ENCODE measurements at regions not wholly inside any gene's neighbourhood (a gene's known extent, or its start where the extent isn't known, plus 50 kb on each side); places are given as distances from the start of the nearest gene placed in this dataset.
"Not testable (repeated sequence)": the region's sequence is repeated elsewhere in the genome, so short reads cannot be mapped to it uniquely, and the experiment has no call there.

DNA sequence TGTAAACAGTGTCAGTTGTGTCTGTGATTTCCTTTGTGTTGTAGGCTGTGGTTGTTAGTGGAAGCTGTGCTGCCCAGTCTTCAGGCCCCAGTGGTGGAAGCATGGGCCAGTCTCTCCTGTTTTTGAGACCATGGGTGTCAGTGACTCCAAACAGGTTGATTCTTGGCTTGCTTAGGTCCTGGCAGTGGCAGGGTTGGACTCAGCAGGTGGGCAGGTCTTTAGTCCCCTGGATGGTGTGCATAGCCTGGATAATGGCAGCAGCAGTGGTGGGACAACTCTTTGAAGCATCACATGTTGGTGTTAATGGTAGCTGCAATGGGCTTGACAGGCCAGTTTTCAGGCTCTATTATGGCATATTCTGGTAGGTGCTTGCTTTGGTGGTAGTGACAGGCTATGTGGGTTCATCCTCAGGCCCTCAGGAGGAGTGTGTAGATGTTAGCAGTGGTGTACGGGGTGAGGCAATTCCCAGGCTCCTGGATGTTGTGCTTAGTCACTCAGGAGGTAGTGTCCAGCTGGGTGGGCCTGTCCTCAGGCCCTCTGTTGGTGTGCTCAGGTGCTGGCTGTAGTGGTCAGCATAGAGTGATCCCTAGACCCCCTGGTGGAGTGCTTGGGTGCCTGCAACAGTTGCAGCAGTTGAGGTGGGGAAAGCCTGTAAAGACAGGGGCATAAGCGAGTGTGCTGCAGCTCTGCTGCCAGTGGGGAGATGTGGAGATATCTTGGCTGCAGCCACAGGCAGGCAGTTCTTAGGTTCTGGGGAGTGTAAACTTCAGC is 596.7 kb downstream of the PDCD6IP start:
- no peak for DNase-seq

DNA sequence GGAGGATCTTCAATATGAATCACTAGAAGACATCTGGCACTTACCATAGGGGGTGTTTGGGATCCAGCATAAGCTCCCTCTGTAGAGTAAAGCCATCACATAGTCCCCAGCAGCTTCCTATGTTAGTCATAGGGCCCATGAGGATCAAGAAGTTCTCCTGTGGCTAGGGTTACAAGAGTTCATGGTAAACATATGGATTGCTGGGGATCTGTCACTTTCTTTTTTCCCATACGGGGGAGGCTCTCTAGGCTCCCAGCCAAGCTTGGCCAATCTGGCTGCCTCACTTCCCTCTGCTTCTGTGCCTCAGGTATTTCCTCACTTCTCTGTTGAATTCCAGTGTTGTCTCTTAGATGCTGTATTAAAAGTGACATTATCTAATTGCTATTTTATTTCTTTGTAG is 597.9 kb downstream of the PDCD6IP start:
- no peak for DNase-seq

DNA sequence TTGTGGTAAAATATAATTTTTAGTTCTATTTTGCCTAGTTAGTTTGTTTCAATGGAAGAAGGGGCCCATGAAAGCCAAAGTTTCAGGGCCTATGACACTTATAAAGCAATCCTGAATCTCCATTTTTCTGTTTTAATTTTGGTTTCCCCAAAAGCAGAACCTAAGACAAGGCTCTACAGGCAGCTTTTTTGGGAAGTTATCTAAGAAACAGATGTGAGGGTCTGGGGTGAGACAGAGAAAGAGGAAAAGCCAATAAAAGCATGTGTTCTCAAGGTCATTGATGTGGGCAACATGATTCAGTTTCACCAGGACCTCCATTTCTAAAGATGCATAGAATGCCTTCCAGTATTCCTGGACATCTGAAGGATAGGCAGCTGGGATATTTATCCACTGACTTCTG is 598.5 kb downstream of the PDCD6IP start:
- no peak for DNase-seq

DNA sequence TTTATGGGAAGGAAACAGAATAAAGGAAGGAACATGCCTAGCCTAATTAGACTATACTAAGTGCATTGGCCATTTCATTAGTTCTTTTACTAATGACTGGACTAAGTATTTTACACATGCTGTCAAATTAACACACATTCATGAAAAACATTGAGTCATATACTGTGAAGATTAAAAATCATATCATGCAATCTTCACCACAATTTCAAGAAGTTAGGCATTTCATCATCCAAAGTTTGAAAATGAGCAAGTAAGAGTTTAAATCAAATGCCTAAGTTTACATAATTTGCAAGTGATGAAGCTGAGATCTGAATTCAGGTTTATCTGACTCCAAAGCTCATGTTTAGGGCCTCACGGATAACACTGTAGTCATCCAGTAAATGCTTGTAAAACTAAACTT is 601.0 kb downstream of the PDCD6IP start:
- DNase-seq = no peak

DNA sequence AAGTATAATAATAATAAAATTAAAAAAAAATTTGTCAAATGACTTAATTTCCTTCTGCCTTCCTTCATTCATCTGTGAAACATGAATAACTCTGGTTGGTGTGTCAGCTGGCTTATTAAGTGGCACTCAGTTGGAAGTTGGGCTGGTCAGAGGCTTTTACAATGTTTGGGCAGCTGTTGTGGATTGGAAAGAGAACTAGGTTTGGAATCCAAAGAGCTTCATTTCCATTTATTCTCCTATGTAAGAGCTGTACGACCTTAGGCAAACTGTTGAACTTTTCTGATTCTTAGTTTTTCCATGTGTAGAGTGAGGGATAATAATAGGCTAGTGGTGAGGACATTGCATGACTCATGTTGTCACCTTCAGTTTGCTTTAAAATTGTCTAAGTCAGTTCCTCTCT is 606.7 kb downstream of the PDCD6IP start:
- DNase-seq = no peak

DNA sequence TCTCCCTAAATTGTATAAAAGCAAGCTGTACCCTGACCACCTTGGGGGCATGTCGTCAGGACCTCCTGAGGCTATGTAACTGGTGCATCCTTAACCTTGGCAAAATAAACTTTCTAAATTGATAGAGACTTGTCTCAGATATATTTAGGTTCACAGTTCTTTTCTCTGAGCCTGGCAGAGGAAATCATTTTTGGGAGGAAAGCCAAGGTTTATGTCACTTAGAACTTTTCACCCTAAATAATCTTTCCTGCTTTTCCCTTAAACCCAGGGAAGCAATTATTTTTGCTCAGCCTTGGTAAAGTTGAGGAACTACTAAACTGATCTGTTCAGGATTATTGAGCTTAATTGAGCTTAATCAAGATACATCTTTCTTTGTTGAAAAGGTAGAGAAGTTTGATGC is 608.9 kb downstream of the PDCD6IP start:
- DNase-seq = no peak

DNA sequence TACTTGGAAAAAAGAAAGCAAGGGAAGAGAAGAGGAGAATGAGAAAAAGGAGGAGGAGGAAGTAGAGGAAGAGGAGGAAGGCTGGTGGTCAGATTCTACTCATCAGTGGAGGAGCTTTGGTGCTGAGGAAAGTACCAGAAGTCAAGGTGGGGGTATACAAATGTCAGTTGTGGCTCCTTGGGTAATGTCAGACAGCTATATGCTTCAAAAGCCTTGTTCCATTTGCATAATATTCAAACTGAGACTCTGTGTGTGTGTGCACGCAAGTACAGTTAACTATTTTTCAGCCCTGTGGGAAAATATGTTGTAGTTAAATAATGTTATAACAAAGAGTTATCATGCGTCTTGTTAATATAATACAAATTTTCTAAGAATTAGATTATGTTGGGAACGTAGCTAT is 609.7 kb downstream of the PDCD6IP start:
- no peak for DNase-seq

DNA sequence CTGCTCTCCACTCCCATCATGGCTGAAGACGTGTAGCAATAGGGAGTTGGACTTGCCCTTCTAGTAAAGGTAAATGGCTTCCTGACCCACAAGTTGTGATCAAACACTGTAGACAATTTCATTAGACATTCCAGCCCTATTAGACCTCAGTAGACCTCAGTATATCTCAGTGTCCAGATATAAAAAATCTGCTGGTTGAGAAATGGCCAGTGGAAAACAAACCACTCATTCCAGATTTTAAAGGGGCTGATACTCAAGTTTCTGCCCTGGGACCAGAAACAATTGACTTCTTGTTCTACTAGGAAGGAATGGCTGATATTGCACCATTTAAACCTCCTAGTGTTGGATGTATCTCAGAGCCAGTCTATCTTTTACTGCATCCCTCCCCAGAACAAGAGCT is 613.2 kb downstream of the PDCD6IP start:
- DNase-seq = no peak

DNA sequence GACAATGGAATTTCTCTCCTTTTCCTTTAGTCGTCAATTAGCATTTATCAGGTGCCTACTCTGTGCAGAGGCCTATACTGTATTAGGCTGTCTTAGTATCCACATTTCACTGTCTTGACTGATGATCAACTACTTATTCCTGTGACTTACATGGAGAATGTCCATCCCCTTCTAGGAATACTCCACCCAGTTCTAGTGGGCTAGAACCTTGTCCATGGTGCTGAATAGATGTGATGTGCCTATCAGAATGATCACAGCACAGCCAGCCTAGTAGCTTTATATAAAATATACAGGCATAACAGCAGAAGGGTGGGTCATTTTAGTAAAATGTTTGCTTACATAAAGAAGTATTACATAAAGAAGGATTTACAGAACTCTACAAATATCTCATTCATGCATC is 621.4 kb downstream of the PDCD6IP start:
- DNase-seq = no peak

DNA sequence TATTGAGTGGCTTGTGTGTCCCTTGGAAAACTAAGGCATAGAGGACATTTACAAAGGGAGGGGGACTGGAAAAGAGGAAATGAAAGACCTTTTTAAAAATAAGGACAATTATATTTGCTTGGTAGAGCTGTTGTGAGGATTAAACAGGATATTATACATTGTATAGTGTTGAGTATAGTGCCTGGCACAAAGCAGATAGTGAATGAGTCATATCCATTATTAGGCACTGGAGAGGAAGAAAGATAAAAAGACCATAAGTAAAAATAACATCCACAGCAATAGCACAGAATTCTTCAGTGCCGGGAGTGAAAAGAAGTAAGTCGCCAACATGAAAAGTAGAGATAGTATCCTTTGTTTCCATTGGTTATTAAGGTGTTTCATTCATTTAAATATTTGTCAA is 623.3 kb downstream of the PDCD6IP start:
- DNase-seq = no peak

DNA sequence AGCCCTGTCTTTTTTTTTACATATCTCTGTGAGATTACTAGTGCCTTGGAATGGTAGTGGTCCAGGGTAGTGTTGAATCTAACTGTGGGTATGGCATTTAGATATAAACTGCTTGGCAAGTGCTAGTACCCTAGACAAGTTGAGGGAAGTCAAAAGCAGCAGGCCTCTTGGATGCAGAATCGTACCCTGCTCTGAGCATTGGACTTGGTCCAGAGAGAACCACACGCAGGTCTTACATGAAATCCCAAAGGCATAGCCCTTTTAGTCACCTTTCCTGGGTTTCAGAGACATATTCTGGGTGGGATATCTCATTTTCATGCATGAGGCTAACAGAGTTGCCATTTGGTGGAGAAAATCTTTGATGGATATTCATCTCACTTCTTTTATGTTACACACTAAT is 641.4 kb downstream of the PDCD6IP start:
- DNase-seq = no peak

DNA sequence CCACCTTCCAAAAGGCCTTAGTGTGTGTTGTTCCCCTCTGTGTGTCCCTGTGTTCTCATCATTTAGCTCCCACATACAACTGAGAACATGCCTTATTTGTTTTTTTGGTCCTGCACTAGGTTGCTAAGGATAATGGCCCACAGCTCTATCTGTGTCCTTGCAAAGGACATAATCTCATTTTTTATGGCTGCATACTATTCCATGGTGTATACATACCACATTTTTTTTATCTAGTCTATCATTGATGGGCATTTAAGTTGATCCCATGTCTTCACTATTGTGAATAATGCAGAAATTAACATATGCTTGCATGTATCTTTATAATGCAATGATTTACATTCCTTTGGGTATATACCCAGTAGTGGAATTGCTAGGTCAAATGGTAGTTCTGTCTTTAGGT is 645.7 kb downstream of the PDCD6IP start:
- DNase-seq = no peak

DNA sequence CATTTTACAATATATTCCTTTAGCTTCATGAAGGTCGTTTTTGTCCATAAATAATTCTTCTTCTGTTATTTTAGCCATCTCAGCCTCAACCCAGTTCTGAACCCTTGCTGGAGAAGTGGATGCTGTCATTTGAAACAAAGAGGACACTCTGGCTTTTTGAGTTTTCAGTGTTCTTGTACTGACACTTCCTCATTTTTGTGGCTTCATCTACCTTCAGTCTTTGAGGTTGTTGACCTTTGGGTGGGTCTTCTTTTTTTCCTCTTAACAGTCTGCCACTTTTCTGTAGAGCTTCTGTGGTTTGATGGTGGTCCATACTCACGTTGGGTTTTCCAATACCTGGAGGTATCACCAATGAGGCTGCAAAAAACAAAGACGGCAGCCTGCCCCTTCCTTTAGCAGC is 650.9 kb downstream of the PDCD6IP start:
- no peak for DNase-seq

DNA sequence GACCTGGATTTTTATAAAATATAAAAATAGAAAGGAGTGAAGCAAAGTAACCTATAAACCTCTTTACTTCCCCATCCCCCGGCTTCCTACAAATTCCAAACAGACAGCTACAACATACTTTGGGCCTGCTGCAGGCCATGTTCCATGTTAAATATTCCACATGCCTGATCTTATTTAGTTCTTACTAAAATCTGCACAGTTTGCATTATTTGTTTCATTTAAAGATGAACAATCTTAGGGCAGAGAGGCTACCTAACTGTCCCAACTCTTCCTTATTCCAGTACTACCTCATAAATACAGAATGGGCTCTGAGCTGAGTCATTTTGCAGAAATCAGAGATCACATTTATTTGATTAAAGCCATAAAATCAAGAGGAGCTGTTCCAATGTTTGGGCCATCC is 665.0 kb downstream of the PDCD6IP start:
- DNase-seq = no peak

DNA sequence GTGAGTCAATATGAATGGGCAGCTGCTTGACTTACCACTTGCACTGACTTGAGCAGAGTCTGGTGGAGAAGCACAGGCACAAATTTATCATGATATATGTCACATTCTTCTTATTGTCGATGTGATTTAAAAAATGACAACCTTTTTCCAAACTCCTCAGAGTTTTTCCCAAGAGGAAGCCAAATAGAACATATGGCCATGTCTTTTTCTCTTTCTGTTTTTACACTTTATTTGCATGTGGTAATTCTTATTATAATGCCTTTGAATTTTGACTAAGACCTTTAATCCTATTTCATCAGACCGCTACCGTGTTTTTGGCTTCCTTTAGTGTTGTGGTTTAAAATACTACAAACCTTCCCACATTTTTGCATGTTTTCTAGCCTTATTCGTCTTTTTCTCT is 666.2 kb downstream of the PDCD6IP start:
- no peak for DNase-seq

DNA sequence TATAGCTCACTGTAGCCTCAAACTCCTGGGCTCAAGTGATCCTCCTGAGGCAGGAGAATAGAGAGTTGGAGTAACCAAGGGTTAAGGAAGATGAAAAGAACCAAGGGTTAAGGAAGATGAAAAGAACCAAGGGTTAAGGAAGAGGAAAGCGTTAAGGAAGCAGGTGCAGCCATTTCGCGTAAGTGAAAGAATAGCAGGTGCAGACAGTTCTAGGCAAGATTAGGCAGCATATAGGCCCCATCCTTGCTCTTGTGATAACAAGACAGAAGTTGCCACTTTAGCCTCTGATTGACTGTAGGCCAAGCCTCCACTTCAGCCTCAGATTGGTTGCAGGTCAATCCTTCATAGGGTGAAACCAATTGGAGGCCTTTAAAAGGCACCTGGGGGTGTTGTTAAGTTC is 677.4 kb downstream of the PDCD6IP start:
- DNase-seq = no peak

DNA sequence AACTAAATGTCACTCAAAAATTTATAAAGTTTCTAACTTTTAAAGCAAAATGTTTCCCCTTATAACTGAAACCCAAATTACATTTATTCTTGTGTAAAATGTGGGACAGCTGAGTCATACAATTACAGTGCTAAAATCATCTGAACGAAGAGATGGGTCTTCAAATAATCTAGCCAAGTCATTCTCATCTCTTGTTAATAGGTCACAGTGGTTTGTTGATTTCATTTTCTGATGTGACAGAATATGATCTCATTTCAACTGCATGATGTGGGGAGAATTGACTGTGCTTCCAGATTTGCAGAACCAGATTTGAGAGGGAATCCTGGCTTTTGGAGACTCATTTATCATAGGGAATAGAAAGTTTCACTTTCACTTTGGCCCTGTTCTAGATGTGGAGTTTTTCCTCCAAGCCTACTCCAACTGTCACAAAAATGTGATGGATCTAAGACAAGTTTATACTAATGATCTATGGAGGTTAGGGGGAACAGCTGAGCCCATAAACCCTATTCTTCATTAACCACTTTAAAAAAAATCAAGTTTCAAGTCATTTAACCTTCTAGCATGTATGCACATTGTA is 685.0 kb downstream of the PDCD6IP start:
- no peak for DNase-seq

DNA sequence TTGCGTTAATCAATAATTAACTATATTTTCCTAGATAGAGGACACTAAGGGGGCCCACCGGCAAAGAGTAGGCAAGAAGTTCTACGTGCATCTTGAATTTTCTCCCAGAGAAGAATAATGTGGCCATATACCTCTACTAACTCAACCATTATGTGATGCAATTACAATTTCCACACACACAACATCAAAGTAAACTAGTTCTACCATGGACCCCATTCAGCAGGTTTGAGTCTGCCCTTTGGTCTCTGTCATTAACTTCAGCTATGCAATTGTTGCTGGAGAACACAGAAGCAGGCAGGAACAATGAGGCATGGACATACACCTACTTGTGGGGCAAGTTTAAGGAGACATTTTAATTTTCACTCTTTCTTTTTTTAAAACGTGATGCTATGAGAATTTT is 705.9 kb downstream of the PDCD6IP start:
- no peak for DNase-seq

DNA sequence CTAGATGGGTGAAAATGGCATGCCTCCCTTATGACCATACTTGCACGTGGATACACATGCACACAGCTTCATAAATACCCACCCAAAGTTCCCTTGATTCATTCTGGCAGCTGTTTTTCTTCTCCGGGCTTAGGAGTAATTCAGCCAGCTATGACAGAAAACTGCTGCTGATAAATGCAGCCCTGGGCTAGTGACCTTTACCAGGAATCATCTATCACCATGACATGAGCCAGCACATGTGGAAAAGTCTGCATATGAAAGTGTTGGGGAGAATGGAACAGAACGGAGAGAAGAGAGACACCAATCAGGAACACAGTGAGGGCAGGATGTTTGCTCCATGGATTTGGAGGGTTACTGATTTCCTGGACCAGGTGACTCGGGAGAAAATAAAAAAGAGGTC is 706.3 kb downstream of the PDCD6IP start:
- DNase-seq = no peak

DNA sequence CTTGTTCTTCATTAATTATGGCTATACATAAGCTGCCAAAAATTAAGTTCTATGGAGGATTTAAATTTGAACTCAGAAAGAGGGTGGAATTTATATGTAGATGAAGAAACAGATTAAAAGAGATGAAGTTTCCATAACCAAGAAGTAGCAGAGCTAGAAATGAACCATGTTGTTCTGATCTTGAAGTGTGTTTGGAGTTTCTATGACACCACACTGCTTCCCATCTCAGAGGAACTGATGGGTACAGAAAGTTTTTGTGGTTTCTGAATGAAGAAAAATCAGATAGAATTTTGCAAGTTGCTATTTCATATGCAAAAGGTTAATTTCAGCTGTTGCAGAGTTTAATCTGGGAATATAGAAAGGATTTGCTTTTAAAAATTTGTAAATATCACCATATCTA is 710.3 kb downstream of the PDCD6IP start:
- DNase-seq = no peak

DNA sequence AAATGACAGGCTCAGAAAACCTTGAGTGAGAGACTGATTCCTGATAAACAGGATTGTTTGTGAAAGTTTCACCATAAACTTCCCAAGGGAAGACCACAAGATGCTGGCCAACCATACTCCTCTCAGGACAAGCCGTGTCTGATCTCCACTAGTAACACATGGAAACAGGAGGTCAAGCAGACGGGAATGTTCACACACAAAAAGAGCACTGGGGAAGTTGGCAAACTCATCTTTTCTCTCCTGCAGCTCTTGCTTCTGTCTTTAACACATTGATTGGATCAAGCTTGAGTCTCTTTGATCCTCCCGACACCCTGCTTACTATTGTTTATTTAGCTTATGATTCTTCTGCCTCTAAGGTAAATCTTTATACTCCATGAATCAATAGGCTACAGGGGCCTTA is 713.5 kb downstream of the PDCD6IP start:
- no peak for DNase-seq

DNA sequence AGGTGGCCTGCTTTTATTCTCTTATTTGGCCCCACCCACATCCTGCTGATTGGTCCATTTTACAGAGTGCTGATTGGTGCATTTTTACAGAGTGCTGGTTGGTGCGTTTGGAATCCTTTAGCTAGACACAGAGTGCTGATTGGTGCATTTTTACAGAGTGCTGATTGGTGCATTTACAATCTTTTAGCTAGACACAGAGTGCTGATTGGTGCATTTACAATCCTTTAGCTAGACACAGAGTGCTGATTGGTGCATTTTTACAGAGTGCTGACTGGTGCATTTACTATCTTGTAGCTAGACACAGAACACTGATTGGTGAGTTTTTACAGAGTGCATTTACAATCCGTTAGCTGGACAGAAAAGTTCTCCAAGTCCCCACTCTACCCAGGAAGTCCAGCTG is 720.6 kb downstream of the PDCD6IP start:
- not testable (repeated sequence) for DNase-seq

DNA sequence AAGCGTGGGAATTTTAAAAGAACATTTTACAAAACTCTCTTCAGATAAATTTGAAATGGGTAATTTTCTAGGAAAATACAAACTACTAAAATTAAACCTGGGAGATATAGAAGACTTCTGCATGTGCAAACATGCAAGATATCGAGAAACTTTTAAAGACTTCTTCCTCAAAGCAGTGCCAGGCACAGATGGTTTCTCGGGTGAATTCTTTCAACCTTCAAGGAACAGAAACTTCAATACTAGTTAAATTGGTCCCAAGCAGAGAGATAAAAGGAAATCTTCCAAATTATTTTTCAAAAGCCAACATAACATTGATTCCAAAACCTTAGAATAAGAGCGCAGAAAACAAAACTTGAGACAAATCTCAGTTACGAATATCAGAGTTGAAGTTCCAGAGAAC is 732.7 kb downstream of the PDCD6IP start:
- no peak for DNase-seq

DNA sequence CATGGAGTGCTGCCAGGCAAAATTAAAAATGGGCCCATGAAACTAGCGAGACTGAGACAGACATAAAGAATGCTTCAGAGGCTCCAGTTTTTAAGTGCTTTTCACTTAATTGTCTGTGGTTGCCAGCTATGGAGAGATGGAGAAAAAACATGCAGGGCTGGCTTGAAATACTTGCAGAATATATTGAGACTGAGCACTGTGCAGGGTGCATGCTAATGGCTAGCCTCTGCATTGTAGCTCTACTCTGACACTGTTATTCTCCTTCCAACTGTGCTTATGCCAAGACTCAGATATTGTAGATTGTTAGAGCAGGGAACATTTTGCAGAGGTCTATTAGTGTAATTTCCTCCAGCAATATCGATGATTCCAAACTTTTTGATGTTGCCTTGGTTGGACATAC is 735.0 kb downstream of the PDCD6IP start:
- no peak for DNase-seq

DNA sequence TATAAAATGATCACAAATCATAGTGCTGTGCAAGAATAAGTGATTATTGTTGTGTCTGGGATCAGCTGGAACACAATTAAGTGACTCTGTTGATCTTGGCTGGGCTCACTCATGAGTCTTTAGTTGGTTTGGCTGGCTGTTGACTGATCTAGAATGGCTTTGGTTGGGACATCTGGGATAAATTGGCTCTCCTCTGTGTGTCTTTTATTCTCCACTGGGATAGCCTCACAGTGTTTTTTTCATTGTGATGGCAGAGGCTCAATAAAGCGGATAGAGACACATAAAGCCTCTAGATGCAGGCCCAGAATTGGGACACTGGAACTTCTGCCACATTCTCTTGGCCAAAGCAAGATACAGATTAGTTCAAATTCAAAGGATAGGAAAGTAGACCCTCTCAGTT is 735.6 kb downstream of the PDCD6IP start:
- no peak for DNase-seq

All from cerebellar nuclear complex (tissue), 1 donor.